ENCODE measurements at regions not wholly inside any gene's neighbourhood (a gene's known extent, or its start where the extent isn't known, plus 50 kb on each side); places are given as distances from the start of the nearest gene placed in this dataset.

DNA sequence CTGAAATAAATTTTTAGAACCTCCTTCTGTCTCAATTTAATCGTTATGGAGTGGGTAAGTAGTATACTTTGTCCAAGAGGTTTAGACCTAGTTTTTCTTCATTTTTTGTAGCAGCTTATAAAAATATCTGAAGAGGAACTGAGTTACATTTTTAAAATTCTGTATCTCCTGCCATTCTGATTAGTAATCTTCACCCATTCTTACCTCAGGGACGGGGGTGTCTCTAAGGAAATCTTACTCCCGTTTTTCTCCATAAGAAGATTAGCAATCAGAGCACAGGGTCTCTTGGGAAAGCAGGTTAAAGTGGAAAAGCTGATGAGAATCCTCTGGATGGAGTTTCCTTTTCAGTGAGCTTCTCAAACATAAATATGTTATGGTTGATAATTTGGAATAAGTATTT is 259.3 kb upstream of the FAM83B start:
- no peak overlapping the region for H3K4me3 ChIP-seq (ENCODE audit: low read length)
- DNase-seq (ENCODE audit: low read depth), result no peak
- TF ChIP-seq, protein P1, sequence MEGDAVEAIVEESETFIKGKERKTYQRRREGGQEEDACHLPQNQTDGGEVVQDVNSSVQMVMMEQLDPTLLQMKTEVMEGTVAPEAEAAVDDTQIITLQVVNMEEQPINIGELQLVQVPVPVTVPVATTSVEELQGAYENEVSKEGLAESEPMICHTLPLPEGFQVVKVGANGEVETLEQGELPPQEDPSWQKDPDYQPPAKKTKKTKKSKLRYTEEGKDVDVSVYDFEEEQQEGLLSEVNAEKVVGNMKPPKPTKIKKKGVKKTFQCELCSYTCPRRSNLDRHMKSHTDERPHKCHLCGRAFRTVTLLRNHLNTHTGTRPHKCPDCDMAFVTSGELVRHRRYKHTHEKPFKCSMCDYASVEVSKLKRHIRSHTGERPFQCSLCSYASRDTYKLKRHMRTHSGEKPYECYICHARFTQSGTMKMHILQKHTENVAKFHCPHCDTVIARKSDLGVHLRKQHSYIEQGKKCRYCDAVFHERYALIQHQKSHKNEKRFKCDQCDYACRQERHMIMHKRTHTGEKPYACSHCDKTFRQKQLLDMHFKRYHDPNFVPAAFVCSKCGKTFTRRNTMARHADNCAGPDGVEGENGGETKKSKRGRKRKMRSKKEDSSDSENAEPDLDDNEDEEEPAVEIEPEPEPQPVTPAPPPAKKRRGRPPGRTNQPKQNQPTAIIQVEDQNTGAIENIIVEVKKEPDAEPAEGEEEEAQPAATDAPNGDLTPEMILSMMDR (conservative IDR thresholded peaks at IDR 0.05; ENCODE audit: low read depth, low read length), result no peak

DNA sequence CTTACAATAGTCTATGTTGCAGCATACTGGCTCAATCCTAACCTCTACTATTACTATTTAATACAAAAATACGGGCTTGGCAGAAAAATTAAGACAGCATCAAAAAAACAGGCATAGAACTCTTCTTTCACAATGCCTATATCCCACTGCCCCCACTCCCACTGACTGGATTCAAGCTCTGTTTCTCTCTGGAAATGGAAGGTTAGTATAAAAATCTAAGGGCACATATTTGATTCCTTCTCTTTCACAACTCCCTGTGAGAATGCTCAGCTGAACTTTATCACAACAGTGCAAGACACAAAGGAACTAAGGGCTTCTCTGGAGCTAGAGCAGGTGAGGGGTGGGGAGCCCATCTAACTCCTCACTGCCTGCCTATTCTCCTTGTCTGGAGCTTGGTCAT is 258.4 kb upstream of the FAM83B start:
- H3K4me3 ChIP-seq (ENCODE audit: low read length), result no peak overlapping the region
- TF ChIP-seq, protein P1 (conservative IDR thresholded peaks at IDR 0.05; ENCODE audit: low read depth, low read length), result no peak
- DNase-seq (ENCODE audit: low read depth), result no peak

DNA sequence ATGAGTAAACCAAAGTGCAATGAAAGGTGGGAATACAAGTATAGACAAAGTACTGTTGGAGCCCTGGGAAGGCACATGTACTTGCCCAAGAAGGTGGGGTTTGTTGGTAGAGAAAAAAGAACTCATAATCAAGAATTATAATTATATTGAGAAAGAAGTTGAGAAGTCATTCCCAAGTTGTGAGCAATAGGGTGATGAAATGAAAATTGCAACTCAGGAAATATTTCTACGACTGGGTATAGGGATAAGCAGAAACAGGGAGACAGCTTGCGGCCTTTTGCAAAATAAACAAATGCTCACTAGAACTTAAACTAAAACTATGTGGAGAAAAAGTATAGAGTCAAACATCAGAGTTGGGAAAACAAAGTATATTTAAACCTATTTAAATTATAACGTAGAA is 250.7 kb upstream of the FAM83B start:
- DNase-seq (ENCODE audit: low read depth), result no peak
- no peak overlapping the region for H3K4me3 ChIP-seq (ENCODE audit: low read length)
- TF ChIP-seq, protein P1 (conservative IDR thresholded peaks at IDR 0.05; ENCODE audit: low read depth, low read length), result no peak

DNA sequence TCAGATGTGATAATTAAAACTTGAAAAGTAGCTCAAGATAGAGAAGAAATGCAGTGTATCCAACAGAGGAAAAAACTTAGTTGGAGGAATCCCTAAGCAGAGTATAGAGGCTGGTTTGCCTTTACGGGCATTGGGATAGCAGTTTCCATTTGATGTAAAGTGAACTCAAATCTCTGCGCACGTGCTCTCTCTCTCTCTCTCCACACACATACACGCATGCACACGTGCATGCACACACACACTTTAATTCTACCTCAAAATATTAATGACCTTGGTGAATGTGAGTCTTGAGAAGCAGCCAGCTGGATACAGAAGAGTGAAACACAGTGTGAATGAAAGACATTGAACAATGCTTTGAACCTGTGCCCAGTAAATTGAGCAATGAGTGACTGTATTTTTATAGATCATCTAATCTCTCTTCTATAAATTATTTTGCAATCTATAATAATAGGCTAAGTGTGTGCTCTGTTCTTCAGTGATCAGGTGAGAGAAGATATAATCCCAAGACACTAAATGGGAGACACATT is 247.7 kb upstream of the FAM83B start:
- H3K4me3 ChIP-seq (ENCODE audit: low read length), result no peak overlapping the region
- no peak for DNase-seq (ENCODE audit: low read depth)
- TF ChIP-seq, protein P1 (conservative IDR thresholded peaks at IDR 0.05; ENCODE audit: low read depth, low read length), result no peak

DNA sequence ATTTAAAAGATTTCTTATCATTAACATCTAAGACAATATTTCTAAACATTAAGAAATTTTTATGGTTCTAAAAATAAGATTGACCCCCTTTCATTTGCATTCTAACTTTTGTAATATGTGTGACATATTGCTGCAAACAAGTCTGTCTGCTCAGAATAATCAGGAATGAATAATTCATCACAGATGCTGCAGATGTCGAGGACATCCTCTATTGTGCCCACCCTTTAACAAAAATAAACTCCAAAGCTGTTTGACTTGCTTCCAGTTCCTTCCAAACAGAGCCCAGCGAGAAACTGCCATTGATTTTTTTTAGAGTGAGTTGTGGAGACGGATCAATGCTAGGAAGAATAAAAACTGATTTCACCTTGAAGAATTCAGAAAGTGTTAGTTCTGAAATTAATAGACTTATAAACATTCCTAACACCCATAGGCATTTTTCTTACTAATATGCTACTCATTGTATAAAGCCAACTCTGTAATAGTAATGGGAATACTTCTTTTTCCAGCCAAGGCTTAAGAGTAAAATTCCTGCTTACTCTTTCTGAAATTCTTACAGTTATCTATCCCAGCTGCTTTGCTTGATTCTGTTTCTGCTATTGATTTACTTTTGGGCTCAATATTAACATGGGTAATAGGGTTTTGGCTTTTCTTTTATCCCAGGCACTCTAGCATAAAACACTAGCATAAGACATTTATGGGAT is 244.8 kb upstream of the FAM83B start:
- no peak overlapping the region for H3K4me3 ChIP-seq (ENCODE audit: low read length)
- no peak for DNase-seq (ENCODE audit: low read depth)
- TF ChIP-seq, protein P1 (conservative IDR thresholded peaks at IDR 0.05; ENCODE audit: low read depth, low read length), result no peak

DNA sequence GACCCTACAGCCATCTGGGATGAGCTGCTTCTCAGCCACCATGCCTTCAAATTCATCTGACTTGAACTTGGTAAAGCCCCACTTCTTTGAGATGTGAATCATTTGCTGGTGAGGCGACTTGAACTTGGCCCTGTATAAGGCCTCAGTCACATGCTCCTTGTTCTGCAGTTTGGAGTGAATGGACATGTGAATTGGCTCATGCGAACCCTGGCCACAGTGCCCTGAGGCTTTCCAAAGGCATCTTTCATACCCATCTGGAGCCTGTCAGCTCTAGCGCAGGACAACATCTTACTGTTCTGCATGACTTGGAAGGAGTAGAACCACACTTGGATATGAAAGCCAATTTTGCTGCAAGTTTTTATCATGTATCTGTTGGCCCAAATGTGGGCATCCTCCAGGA is 244.0 kb upstream of the FAM83B start:
- TF ChIP-seq, protein P1 (conservative IDR thresholded peaks at IDR 0.05; ENCODE audit: low read depth, low read length), result no peak
- no peak overlapping the region for H3K4me3 ChIP-seq (ENCODE audit: low read length)
- DNase-seq (ENCODE audit: low read depth), result no peak

DNA sequence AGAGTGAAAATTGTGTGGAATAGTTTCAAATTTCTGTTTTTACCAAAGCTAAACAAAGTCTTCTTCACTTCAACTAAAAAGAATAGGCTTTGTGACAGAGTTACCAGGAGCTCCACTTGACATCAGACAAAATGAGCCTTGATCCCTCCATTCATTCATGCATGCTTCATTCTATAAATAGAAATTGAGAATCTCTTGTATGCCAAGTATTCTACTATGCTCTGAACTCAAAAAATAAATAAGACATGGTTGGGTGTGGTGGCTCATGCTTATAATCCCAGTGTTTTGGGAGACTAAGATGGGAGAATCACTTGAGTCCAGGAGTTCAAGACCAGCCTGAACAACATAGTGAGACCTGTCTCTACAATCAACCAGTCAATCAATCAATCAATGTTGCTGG is 236.6 kb upstream of the FAM83B start:
- no peak for DNase-seq (ENCODE audit: low read depth)
- TF ChIP-seq, protein P1 (conservative IDR thresholded peaks at IDR 0.05; ENCODE audit: low read depth, low read length), result no peak

More for the DNA sequence above, 236.6 kb upstream of the FAM83B start:
- H3K4me3 ChIP-seq (ENCODE audit: low read length), result no peak overlapping the region

Measured in retinal pigment epithelial cell (primary cell).